OCI-LY3 (cell line): ENCODE measurements at regions not wholly inside any gene's neighbourhood (a gene's known extent, or its start where the extent isn't known, plus 50 kb on each side); places are given as distances from the start of the nearest gene placed in this dataset.

Experiments used
- H2AFZ ChIP-seq: fragments of 200-600, 300-600 bp; shearing (Covaris generic); 2 replicates; pipeline ENCODE4 v1.6.0; 2014; ENCODE audit warnings: antibody characterized with exemption, low read depth, low read length
- H3K27ac ChIP-seq: fragments of 200-600, 300-600 bp; sonication (generic); 2 replicates; pipeline ENCODE4 v1.5.1; 2014; ENCODE audit warnings: mild to moderate bottlenecking, low read length, moderate library complexity, mixed read lengths
- H3K27me3 ChIP-seq: fragments of 200-600, 300-600 bp; sonication (generic); 2 replicates; pipeline ENCODE4 v1.6.1; 2014; ENCODE audit warnings: low read depth, low read length, mixed read lengths
- H3K36me3 ChIP-seq: fragments of 200-600, 300-600 bp; sonication (generic); replicated peaks from 2 replicates; pipeline ENCODE3; 2014; ENCODE audit warnings: low read depth, low read length, mixed read lengths
- H3K4me1 ChIP-seq: fragments of 300-600, 200-600 bp; sonication (generic); 2 replicates; pipeline ENCODE4 v1.6.1; 2014; ENCODE audit warnings: low read length, mixed read lengths
- H3K4me2 ChIP-seq: fragments of 200-600, 300-600 bp; sonication (generic); 2 replicates; pipeline ENCODE4 v1.6.1; 2014; ENCODE audit warnings: low read length, mixed read lengths
- H3K4me3 ChIP-seq: fragments of 300-600, 200-600 bp; sonication (generic); 2 replicates; pipeline ENCODE4 v1.5.1; 2014; ENCODE audit warnings: antibody characterized with exemption, mild to moderate bottlenecking, low read length, moderate library complexity
- H3K79me2 ChIP-seq: fragments of 300-600, 200-600 bp; shearing (Covaris generic); 2 replicates; pipeline ENCODE4 v1.6.1; 2014; ENCODE audit warnings: mild to moderate bottlenecking, low read length, mixed read lengths
- H3K9ac ChIP-seq: fragments of 300-600, 200-600 bp; shearing (Covaris generic); 2 replicates; pipeline ENCODE4 v1.6.0; 2014; ENCODE audit warnings: mild to moderate bottlenecking, low read length, moderate library complexity
- H3K9me3 ChIP-seq: fragments of 200-600, 300-600 bp; shearing (Covaris generic); 2 replicates; pipeline ENCODE4 v1.6.1; 2014; ENCODE audit warnings: low read length, mixed read lengths; ENCODE audit not compliant: insufficient read depth
- H4K20me1 ChIP-seq: fragments of 200-600, 300-600 bp; sonication (generic); 2 replicates; pipeline ENCODE4 v1.6.1; 2016; ENCODE audit warnings: low read length, mixed read lengths; ENCODE audit not compliant: insufficient read depth
- CTCF ChIP-seq: fragments of 200-600, 300-600 bp; sonication (generic); IDR thresholded peaks from 2 replicates; pipeline ENCODE4 v1.5.1; 2014; ENCODE audit warnings: antibody characterized with exemption, low read length, low read depth
- EZH2phosphoT487 ChIP-seq: fragments of 200-600 bp; shearing (Covaris generic); IDR thresholded peaks from 2 replicates; pipeline ENCODE4 v1.6.1; 2018; ENCODE audit warnings: antibody characterized with exemption, mixed run types, low read depth

- Histone ChIP-seq H3K36me3 (no peaks in the 10 kb centered on the region), H2AFZ (no peak overlapping the region), H3K27ac (no peak overlapping the region), H3K79me2 (no peaks in the 10 kb centered on the region), H3K4me3 (no peak overlapping the region), H3K27me3 (no peaks in the 10 kb centered on the region), H3K9me3 (no peaks in the 10 kb centered on the region), H4K20me1 (no peaks in the 10 kb centered on the region), H3K4me2 (no peak overlapping the region), H3K9ac (no peak overlapping the region), H3K4me1 (no peaks in the 10 kb centered on the region)
- TF ChIP-seq EZH2phosphoT487 (no peak), CTCF (no peak)
Observed at GRCh38 chr5:124365361-124365801, 381.1 kb downstream of the ZNF608 start.

- Histone ChIP-seq H3K27ac (no peak overlapping the region), H2AFZ (no peak overlapping the region), H3K36me3 (no peaks in the 10 kb centered on the region), H3K4me3 (no peak overlapping the region), H3K4me1 (peaks cover 8% of the 10 kb centered on the region), H4K20me1 (no peaks in the 10 kb centered on the region), H3K79me2 (no peaks in the 10 kb centered on the region), H3K9ac (no peak overlapping the region), H3K4me2 (no peak overlapping the region), H3K9me3 (no peaks in the 10 kb centered on the region), H3K27me3 (no peaks in the 10 kb centered on the region)
- TF ChIP-seq CTCF: no peak
Observed at GRCh38 chr5:124355928-124356327, 390.5 kb downstream of the ZNF608 start.

- H3K9ac ChIP-seq: no peak overlapping the region
Observed at GRCh38 chr5:124353016-124353415, 393.4 kb downstream of the ZNF608 start.

GRCh38 chr5:124352312-124352711, 394.1 kb downstream of the ZNF608 start:
- no peak overlapping the region for H3K9ac ChIP-seq
- H3K4me1 ChIP-seq: peaks cover 8% of the 10 kb centered on the region
- H3K36me3 ChIP-seq: no peaks in the 10 kb centered on the region
- H3K4me3 ChIP-seq: no peak overlapping the region
- no peak for TF ChIP-seq EZH2phosphoT487
- no peak for TF ChIP-seq CTCF
- H3K4me2 ChIP-seq: no peak overlapping the region
- no peaks in the 10 kb centered on the region for H3K9me3 ChIP-seq
- no peaks in the 10 kb centered on the region for H3K27me3 ChIP-seq
- no peaks in the 10 kb centered on the region for H3K79me2 ChIP-seq
- H2AFZ ChIP-seq: no peak overlapping the region
- no peak overlapping the region for H3K27ac ChIP-seq
- H4K20me1 ChIP-seq: no peaks in the 10 kb centered on the region

More at GRCh38 chr5:124353016-124353415, 393.4 kb downstream of the ZNF608 start:
- no peak overlapping the region for H3K4me2 ChIP-seq
- TF ChIP-seq EZH2phosphoT487 (no peak), CTCF (no peak)
- H3K27ac ChIP-seq: no peak overlapping the region
- H3K4me1 ChIP-seq: peaks cover 8% of the 10 kb centered on the region
- no peak overlapping the region for H2AFZ ChIP-seq
- H3K27me3 ChIP-seq: no peaks in the 10 kb centered on the region
- H4K20me1 ChIP-seq: no peaks in the 10 kb centered on the region
- H3K79me2 ChIP-seq: no peaks in the 10 kb centered on the region
- H3K4me3 ChIP-seq: no peak overlapping the region
- H3K9me3 ChIP-seq: no peaks in the 10 kb centered on the region
- H3K36me3 ChIP-seq: no peaks in the 10 kb centered on the region
